ENCODE measurements at regions not wholly inside any gene's neighbourhood (a gene's known extent, or its start where the extent isn't known, plus 50 kb on each side); places are given as distances from the start of the nearest gene placed in this dataset.

GRCh38 chr2:155033652-155034051 lies 335.2 kb downstream of the KCNJ3 start:
- no peak overlapping the region for H3K9ac ChIP-seq (replicated peaks in 1 of 4; ENCODE audit: extremely low read depth in 1 of 4, low read depth in 3 of 4, low read length in 3 of 4)
- no peak overlapping the region for H3K23ac ChIP-seq (ENCODE audit: insufficient read length)
- POLR2A ChIA-PET (ENCODE audit: partially characterized antibody) = no interaction called here
- H3K18ac ChIP-seq (ENCODE audit: extremely low read depth, low read length) = no peak overlapping the region
- TF ChIP-seq NANOG (IDR thresholded peaks at IDR 0.05; ENCODE audit: insufficient read depth, low read depth, low read length, poor library complexity, severe bottlenecking) = no peak
- no peak overlapping the region for H3K14ac ChIP-seq (ENCODE audit: insufficient read length)
- no peaks in the 10 kb centered on the region for H3K23me2 ChIP-seq (ENCODE audit: low read depth, low read length)
- H3K9me3 ChIP-seq (ENCODE audit: insufficient read depth in 2 of 2, low read depth in 1 of 2, low read length in 1 of 2) = no peaks in the 10 kb centered on the region
- no peaks in the 10 kb centered on the region for H3K79me2 ChIP-seq (ENCODE audit: control insufficient read depth in 1 of 2, insufficient read depth in 2 of 2, low read length in 2 of 2)
- no peak overlapping the region for H2AK5ac ChIP-seq (ENCODE audit: low read depth, low read length)
- H3K79me1 ChIP-seq (ENCODE audit: low read depth, low read length) = no peaks in the 10 kb centered on the region
- no peaks in the 10 kb centered on the region for H3K27me3 ChIP-seq (replicated peaks in 1 of 4; ENCODE audit: control insufficient read depth in 3 of 4, extremely low read depth in 1 of 4, insufficient read depth in 3 of 4, low read length in 3 of 4)
- H2BK15ac ChIP-seq (ENCODE audit: low read length) = no peak overlapping the region
- no peak overlapping the region for H4K91ac ChIP-seq (replicated peaks; ENCODE audit: insufficient read length, low read length)
- no peak overlapping the region for H2BK20ac ChIP-seq (ENCODE audit: low read length)
- no peak overlapping the region for H4K8ac ChIP-seq (ENCODE audit: extremely low read depth, insufficient read depth, low read length)
- H2AFZ ChIP-seq (ENCODE audit: low read length) = no peak overlapping the region
- no peaks in the 10 kb centered on the region for H3K4me1 ChIP-seq (replicated peaks in 1 of 4; ENCODE audit: control insufficient read depth in 3 of 4, insufficient read depth in 4 of 4, low read length in 3 of 4)
- H2BK5ac ChIP-seq (ENCODE audit: low read depth, low read length) = no peak overlapping the region
- H3K56ac ChIP-seq (replicated peaks; ENCODE audit: insufficient read length, low read depth, low read length) = no peak overlapping the region
- no peaks in the 10 kb centered on the region for H4K20me1 ChIP-seq (replicated peaks in 1 of 2; ENCODE audit: control insufficient read depth in 1 of 2, insufficient read depth in 2 of 2, low read length in 2 of 2)
- FAIRE-seq = no peak
- CTCF ChIA-PET (ENCODE audit: partially characterized antibody) = no interaction called here
- H3K4ac ChIP-seq (replicated peaks; ENCODE audit: insufficient read length, low read depth, low read length) = no peak overlapping the region
- no peak overlapping the region for H4K5ac ChIP-seq (ENCODE audit: insufficient read length, low read depth, low read length)
- no peak overlapping the region for H3K4me2 ChIP-seq (ENCODE audit: insufficient read depth in 1 of 2, low read depth in 2 of 2, low read length in 2 of 2)
- no peak overlapping the region for H2BK12ac ChIP-seq (ENCODE audit: low read depth, low read length)
- no peaks in the 10 kb centered on the region for H3K36me3 ChIP-seq (ENCODE audit: control insufficient read depth in 2 of 4, insufficient read depth in 4 of 4, low read length in 3 of 4)
- no peak overlapping the region for H3K4me3 ChIP-seq (ENCODE audit: extremely low read depth in 1 of 4, insufficient read depth in 2 of 4, low read depth in 3 of 4, low read length in 4 of 4)
- no peak overlapping the region for H3K27ac ChIP-seq (ENCODE audit: low read depth, low read length)
- no peak for DNase-seq (ENCODE audit: low read depth in 1 of 2, low spot score in 2 of 2)
- H2BK120ac ChIP-seq (replicated peaks; ENCODE audit: low read depth, low read length) = no peak overlapping the region

Measured in H1 (cell line).